GM10266 (cell line): ENCODE measurements at regions not wholly inside any gene's neighbourhood (a gene's known extent, or its start where the extent isn't known, plus 50 kb on each side); places are given as distances from the start of the nearest gene placed in this dataset.

ENCODE experiments used
- DNase-seq: peaks from one replicate; pipeline ENCODE4 v3.0.0; 2012; ENCODE audit errors: extremely low spot score
- CTCF ChIP-seq: IDR thresholded peaks from 2 replicates; pipeline ENCODE4 v1.5.1; 2012; ENCODE audit warnings: mild to moderate bottlenecking, low read depth; ENCODE audit not compliant: control insufficient read depth, insufficient read depth; ENCODE audit errors: missing control alignments

GRCh38 chr18:77520767-77521166 is 271.1 kb downstream of the GALR1 start:
- TF ChIP-seq CTCF, result no peak
- no peak for DNase-seq

- no peak for TF ChIP-seq CTCF
- no peak for DNase-seq
Measured at GRCh38 chr18:77522051-77522675, 272.5 kb downstream of the GALR1 start.

- no peak for DNase-seq
- no peak for TF ChIP-seq CTCF
Measured at GRCh38 chr18:77524909-77525308, 275.3 kb downstream of the GALR1 start.

GRCh38 chr18:77526962-77527361 is 277.3 kb downstream of the GALR1 start:
- DNase-seq, result no peak
- no peak for TF ChIP-seq CTCF

GRCh38 chr18:77528872-77529271 is 279.2 kb downstream of the GALR1 start:
- no peak for DNase-seq

GRCh38 chr18:77529492-77530176 is 280.0 kb downstream of the GALR1 start:
- no peak for DNase-seq

More at GRCh38 chr18:77528872-77529271, 279.2 kb downstream of the GALR1 start:
- TF ChIP-seq CTCF, result no peak

More at GRCh38 chr18:77529492-77530176, 280.0 kb downstream of the GALR1 start:
- TF ChIP-seq CTCF, result no peak
